ENCODE measurements at regions not wholly inside any gene's neighbourhood (a gene's known extent, or its start where the extent isn't known, plus 50 kb on each side); places are given as distances from the start of the nearest gene placed in this dataset.

- H3K27ac ChIP-seq = no peak overlapping the region
- TF ChIP-seq, protein P1, sequence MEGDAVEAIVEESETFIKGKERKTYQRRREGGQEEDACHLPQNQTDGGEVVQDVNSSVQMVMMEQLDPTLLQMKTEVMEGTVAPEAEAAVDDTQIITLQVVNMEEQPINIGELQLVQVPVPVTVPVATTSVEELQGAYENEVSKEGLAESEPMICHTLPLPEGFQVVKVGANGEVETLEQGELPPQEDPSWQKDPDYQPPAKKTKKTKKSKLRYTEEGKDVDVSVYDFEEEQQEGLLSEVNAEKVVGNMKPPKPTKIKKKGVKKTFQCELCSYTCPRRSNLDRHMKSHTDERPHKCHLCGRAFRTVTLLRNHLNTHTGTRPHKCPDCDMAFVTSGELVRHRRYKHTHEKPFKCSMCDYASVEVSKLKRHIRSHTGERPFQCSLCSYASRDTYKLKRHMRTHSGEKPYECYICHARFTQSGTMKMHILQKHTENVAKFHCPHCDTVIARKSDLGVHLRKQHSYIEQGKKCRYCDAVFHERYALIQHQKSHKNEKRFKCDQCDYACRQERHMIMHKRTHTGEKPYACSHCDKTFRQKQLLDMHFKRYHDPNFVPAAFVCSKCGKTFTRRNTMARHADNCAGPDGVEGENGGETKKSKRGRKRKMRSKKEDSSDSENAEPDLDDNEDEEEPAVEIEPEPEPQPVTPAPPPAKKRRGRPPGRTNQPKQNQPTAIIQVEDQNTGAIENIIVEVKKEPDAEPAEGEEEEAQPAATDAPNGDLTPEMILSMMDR (conservative IDR thresholded peaks at IDR 0.05) = no peak
Observed at GRCh38 chr3:86562090-86562489, 428.9 kb downstream of the VGLL3 start.

GRCh38 chr3:86561215-86561614, 429.7 kb downstream of the VGLL3 start:
- H3K27ac ChIP-seq = no peak overlapping the region
- TF ChIP-seq, protein P1 (conservative IDR thresholded peaks at IDR 0.05) = no peak

- TF ChIP-seq, protein P1 (conservative IDR thresholded peaks at IDR 0.05) = no peak
- H3K27ac ChIP-seq = no peak overlapping the region
Observed at GRCh38 chr3:86554383-86554782, 436.6 kb downstream of the VGLL3 start.

DNA sequence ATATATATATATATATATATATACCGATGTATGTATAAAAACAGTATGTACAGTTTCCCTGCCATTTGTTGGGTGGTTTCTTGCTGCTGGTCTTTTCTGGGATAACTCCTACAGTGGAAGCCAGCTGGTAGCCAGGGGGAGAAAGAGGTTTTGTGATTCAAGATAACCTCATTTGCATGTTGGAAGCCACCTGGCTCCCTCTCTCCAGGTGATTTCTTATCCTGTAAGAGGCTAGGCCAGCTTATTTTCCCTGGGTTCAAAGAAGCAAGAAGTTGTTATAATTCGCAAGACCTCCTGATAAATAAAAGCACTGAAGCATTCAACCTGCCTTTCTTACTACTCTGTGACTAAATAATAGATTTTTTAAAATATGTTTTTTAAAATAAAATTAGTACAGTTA, 443.3 kb downstream of the VGLL3 start:
- H3K27ac ChIP-seq = no peak overlapping the region
- TF ChIP-seq, protein P1 (conservative IDR thresholded peaks at IDR 0.05) = no peak

DNA sequence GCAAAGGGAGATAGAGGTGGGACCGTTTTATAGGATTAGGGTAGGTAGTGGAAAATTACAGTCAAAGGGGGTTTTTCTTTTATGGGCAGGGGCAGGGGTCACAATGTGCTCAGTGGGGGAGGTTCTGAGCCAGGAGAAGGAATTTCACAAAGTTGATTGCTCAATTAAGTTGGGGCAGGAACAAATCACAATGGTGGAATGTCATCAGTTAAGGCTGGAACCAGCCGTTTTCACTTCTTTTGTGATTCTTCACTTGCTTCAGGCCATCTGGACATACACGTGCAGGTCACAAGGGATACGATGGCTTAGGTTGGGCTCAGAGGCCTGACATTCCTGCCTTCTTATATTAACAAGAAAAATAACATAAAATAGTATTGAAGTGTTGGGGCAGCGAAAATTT, 453.8 kb downstream of the VGLL3 start:
- TF ChIP-seq, protein P1 (conservative IDR thresholded peaks at IDR 0.05) = no peak
- no peak overlapping the region for H3K27ac ChIP-seq

DNA sequence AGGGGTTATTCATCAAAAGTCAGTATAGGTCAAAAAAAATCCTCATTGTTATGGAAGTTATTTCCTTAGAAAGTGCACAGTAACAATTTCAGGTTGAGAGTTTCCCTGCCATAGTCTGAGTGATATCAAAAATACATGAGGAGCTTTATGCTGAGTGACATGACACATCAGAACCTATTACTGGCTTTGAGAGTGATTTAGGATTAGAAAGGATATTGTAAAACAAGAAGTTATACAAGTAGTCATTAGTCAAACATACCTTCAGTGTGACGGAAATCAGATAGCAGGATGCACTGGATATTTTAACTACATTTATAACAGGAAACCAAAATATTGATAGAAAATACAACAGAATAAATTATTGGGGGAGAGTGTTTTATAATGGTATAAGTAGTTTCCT, 471.1 kb downstream of the VGLL3 start:
- no peak overlapping the region for H3K27ac ChIP-seq
- TF ChIP-seq, protein P1 (conservative IDR thresholded peaks at IDR 0.05) = no peak

- TF ChIP-seq, protein P1 (conservative IDR thresholded peaks at IDR 0.05) = no peak
- no peak overlapping the region for H3K27ac ChIP-seq
Observed at GRCh38 chr3:86481636-86482035, 509.3 kb downstream of the VGLL3 start.

GRCh38 chr3:86481031-86481430, 509.9 kb downstream of the VGLL3 start:
- H3K27ac ChIP-seq = no peak overlapping the region
- TF ChIP-seq, protein P1 (conservative IDR thresholded peaks at IDR 0.05) = no peak
